Astrocyte of the spinal cord (primary cell): ENCODE measurements at regions not wholly inside any gene's neighbourhood (a gene's known extent, or its start where the extent isn't known, plus 50 kb on each side); places are given as distances from the start of the nearest gene placed in this dataset.

Experiments
- DNase-seq: peaks from one replicate; pipeline ENCODE4 v3.0.0; 2011; ENCODE audit warnings: low read depth, low spot score
- H3K4me3 ChIP-seq: 2 replicates; pipeline ENCODE4 v1.5.1; 2011; ENCODE audit warnings: low read depth, mild to moderate bottlenecking, low read length, moderate library complexity
- in situ Hi-C: cut with HindIII; loops from 2 replicates; pipeline ENCODE4 v1.10.0; 2017; ENCODE audit warnings: low sequenced_read_pairs
- TF ChIP-seq, protein P1 (sequence below): IDR thresholded peaks from 2 replicates; pipeline ENCODE4 v1.5.1; 2012; ENCODE audit warnings: low read depth, mild to moderate bottlenecking, low read length, inconsistent platforms

DNA sequence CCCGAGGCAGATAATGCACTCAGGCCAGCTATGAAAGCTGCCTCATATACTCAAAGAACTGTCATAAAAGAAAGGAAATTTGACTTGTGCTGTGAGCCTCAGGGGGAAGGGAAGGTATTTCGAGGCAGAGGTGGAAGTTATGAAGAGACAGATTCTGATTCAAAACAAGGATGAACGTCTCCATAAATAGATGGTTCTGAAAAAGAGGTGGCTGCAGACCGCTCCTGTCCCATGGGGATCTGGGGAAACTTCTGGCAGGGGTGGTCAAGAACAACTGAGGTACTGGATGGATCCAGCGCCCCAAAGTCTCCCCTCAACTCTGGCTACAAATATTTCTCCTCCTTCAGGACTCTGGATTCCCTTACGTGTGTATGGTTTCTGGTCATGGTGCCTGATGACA is 168.1 kb upstream of the IRS2 start:
- TF ChIP-seq, protein P1, sequence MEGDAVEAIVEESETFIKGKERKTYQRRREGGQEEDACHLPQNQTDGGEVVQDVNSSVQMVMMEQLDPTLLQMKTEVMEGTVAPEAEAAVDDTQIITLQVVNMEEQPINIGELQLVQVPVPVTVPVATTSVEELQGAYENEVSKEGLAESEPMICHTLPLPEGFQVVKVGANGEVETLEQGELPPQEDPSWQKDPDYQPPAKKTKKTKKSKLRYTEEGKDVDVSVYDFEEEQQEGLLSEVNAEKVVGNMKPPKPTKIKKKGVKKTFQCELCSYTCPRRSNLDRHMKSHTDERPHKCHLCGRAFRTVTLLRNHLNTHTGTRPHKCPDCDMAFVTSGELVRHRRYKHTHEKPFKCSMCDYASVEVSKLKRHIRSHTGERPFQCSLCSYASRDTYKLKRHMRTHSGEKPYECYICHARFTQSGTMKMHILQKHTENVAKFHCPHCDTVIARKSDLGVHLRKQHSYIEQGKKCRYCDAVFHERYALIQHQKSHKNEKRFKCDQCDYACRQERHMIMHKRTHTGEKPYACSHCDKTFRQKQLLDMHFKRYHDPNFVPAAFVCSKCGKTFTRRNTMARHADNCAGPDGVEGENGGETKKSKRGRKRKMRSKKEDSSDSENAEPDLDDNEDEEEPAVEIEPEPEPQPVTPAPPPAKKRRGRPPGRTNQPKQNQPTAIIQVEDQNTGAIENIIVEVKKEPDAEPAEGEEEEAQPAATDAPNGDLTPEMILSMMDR, result no peak
- DNase-seq, result no peak
- no peak overlapping the region for H3K4me3 ChIP-seq
- in situ Hi-C loops, result no loop called here

DNA sequence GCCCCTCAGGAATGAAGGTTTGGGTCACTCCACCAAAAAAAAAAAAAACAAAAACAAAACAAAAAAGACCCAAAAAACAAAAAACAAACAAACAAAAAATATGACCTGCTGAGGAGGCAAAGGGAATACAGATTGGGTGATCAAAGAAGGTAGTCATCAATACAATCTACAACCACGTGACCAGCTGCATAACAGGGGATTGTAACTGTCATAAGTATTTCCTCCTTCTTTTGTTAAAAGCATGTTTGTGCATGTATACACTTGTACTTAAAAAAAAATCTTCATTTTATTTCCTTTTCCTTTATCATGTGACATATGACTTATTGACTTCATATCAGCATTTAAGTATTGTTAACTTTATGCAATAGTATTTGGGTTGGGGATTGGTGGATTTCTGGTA is 165.1 kb upstream of the IRS2 start:
- TF ChIP-seq, protein P1, result no peak
- in situ Hi-C loops, result no loop called here
- no peak overlapping the region for H3K4me3 ChIP-seq
- DNase-seq, result no peak

DNA sequence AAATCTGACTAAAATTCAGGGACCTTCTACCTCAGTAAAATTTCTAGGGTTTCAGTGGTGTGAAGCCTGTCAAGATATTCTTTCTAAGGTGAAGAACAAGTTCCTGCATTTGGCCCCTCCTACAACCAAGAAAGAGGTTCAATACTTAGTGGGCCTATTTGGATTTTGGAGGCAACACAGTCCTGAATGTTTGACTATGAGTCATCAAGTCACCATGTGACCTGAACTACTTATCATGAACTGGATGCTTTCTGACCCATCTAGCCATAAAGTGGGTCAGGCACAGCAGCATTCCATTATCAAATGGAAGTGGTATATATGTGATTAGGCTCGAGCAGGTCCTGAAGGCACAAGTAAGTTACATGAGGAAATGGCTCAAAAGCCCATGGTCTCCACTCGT is 163.0 kb upstream of the IRS2 start:
- TF ChIP-seq, protein P1, result no peak
- in situ Hi-C loops, result no loop called here
- DNase-seq, result no peak
- no peak overlapping the region for H3K4me3 ChIP-seq

DNA sequence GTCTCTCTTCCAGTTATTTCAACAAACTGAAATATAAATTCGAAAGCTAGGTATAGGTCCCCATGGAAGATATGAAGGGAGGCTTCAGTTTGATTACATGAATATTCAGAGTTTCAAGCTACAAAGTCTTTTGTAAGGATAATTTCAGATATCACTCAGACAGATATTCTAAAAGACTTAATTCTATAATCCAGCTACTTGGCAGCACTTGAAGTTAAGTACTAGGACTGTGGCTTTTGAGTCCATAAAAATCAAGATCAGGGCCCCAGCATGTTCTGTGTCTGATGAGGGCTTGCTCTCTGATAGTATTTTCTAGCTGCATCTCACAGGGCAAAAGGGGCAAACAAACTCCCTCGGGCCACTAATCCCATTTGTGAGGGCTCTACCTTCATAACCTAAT is 160.6 kb upstream of the IRS2 start:
- in situ Hi-C loops, result no loop called here

DNA sequence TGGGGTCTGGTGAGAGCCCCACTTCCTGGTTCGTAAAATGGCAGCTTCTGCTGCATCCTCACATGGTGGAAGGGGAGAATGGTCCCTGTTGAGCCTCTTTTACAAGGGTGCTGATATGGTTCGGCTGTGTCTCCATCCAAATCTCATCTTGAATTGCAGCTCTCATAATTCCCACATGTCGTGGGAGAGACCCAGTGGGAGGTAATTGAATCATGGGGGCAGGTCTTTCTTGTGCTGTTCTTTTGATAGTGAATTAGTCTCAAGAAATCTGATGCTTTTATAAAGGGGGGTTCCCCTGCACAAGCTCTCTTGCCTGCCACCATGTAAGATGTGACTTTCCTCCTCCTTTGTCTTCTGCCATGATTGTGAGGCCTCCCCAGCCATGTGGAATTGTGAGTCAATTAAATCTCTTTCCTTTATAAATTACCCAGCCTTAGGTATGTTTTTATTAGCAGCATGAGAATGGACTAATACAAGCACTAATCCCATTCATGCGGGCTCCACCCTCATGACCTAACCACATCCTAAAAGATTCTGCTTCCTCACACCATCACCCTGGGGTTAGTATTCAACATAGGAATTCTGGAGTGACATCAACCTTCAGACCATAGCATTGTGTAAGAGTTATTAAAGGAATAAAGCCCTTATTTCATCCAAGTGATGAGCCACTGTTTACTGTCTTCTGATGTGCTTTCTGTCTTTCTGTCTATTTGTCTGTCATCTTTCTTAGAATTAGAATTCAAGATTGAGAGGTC is 159.0 kb upstream of the IRS2 start:
- H3K4me3 ChIP-seq, result no peak overlapping the region
- TF ChIP-seq, protein P1, result no peak
- in situ Hi-C loops, result no loop called here
- peak; percentile 63 for DNase-seq

More for the DNA sequence above, 160.6 kb upstream of the IRS2 start:
- TF ChIP-seq, protein P1, result no peak
- DNase-seq, result no peak
- H3K4me3 ChIP-seq, result no peak overlapping the region

DNA sequence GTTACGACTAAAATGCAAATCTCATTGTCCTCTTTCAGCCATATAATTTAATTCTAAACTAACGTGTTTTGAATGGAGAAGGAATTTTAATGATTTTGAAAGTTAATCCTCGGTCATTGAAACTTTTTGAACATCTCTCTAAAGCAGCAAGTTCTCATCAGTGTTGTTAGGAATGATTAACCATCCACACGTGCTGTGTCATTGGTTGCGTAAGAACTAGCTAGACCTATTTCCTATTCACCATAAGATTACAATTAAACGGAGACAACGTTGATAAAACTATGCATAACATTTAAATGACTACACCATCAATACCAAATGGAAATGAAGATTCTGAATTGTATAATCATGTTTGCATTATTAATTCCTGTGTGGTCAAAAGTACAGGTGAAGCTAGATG is 155.6 kb upstream of the IRS2 start:
- no peak for DNase-seq
- in situ Hi-C loops, result no loop called here
- TF ChIP-seq, protein P1, result no peak
- no peak overlapping the region for H3K4me3 ChIP-seq
